Hepatocyte (in vitro differentiated cells): ENCODE measurements at regions not wholly inside any gene's neighbourhood (a gene's known extent, or its start where the extent isn't known, plus 50 kb on each side); places are given as distances from the start of the nearest gene placed in this dataset.

Experiments
- EZH2 ChIP-seq: fragments of 200-600 bp; sonication (generic); IDR thresholded peaks from 2 replicates; pipeline ENCODE4 v1.6.1; 2016; ENCODE audit warnings: antibody characterized with exemption, mild to moderate bottlenecking, borderline replicate concordance
- EZH2phosphoT487 ChIP-seq: fragments of 200-600 bp; sonication (generic); IDR thresholded peaks from one replicate; pipeline ENCODE4 v1.6.1; 2018; ENCODE audit warnings: antibody characterized with exemption, mild to moderate bottlenecking, low read depth, moderate library complexity; ENCODE audit not compliant: unreplicated experiment, severe bottlenecking
- TF ChIP-seq, protein P1 (sequence below): fragments of 200-600 bp; sonication (generic); IDR thresholded peaks from 2 replicates; pipeline ENCODE4 v1.5.1; 2016; ENCODE audit warnings: antibody characterized with exemption, mild to moderate bottlenecking; ENCODE audit not compliant: poor library complexity

DNA sequence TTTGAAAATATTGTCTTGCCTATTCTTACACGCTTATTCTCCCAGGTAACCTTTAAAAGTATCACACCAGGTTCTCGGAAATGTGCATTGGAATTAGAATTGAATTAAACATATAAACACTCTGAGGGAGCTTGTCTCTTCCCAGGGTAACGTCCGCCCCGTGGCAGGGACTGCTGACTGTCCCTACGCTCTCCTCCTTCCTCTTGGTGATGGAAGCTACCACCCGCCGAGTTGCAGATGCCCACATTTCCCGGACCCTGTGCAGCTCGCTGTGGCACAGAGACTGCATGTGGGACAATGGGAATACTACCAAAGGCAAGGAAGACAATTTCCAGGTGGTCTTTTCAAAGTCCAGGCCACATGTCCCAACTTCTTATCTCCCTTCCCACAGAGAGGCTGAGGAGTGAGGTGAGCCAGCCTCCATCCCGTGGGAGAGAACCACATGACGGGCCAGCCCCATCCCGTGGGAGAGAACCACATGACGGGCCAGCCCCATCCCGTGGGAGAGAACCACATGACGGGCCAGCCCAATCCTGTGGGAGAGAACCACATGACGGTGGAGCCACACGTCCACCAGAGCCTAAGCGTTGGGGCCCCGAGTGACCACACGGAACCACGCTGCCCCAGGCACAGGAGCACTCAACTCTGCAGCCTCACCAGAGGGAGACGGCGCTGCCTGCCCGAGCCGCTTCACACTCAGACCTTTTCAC, 249.4 kb upstream of the IRX1 start:
- TF ChIP-seq, protein P1, sequence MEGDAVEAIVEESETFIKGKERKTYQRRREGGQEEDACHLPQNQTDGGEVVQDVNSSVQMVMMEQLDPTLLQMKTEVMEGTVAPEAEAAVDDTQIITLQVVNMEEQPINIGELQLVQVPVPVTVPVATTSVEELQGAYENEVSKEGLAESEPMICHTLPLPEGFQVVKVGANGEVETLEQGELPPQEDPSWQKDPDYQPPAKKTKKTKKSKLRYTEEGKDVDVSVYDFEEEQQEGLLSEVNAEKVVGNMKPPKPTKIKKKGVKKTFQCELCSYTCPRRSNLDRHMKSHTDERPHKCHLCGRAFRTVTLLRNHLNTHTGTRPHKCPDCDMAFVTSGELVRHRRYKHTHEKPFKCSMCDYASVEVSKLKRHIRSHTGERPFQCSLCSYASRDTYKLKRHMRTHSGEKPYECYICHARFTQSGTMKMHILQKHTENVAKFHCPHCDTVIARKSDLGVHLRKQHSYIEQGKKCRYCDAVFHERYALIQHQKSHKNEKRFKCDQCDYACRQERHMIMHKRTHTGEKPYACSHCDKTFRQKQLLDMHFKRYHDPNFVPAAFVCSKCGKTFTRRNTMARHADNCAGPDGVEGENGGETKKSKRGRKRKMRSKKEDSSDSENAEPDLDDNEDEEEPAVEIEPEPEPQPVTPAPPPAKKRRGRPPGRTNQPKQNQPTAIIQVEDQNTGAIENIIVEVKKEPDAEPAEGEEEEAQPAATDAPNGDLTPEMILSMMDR: no peak
- TF ChIP-seq EZH2phosphoT487 (no peak), EZH2 (no peak)
